Smooth muscle cell (in vitro differentiated cells): ENCODE measurements at regions not wholly inside any gene's neighbourhood (a gene's known extent, or its start where the extent isn't known, plus 50 kb on each side); places are given as distances from the start of the nearest gene placed in this dataset.
"Not testable (repeated sequence)": the region's sequence is repeated elsewhere in the genome, so short reads cannot be mapped to it uniquely, and the experiment has no call there.

Source experiments
- DNase-seq: peaks from one replicate; lab custom pipeline; 2025; ENCODE audit not compliant: unreplicated experiment; lab: John Stamatoyannopoulos, UW
- H2AFZ ChIP-seq: fragments of 200-600 bp; sonication (generic); 2 replicates; pipeline ENCODE4 v1.6.0; 2016; ENCODE audit warnings: antibody characterized with exemption, low read depth, mild to moderate bottlenecking
- H3F3A ChIP-seq: fragments of 200-600 bp; sonication (generic); 2 replicates; pipeline ENCODE4 v1.6.0; 2017; ENCODE audit warnings: antibody characterized with exemption, low read depth
- H3K27ac ChIP-seq: fragments of 200-600 bp; sonication (generic); 2 replicates; pipeline ENCODE4 v1.5.1; 2016; ENCODE audit warnings: low read depth, mild to moderate bottlenecking
- H3K27me3 ChIP-seq: fragments of 200-600 bp; sonication (generic); 2 replicates; pipeline ENCODE4 v1.6.1; 2016; ENCODE audit warnings: low read depth, mild to moderate bottlenecking
- H3K36me3 ChIP-seq: fragments of 200-600 bp; sonication (generic); 2 replicates; pipeline ENCODE4 v1.5.1; 2016; ENCODE audit warnings: low read depth
- H3K4me1 ChIP-seq: fragments of 200-600 bp; sonication (generic); 2 replicates; pipeline ENCODE4 v1.5.1; 2016; ENCODE audit warnings: low read depth
- H3K4me2 ChIP-seq: fragments of 200-600 bp; sonication (generic); 2 replicates; pipeline ENCODE4 v1.6.0; 2016; ENCODE audit warnings: mild to moderate bottlenecking
- H3K4me3 ChIP-seq: fragments of 200-600 bp; sonication (generic); 2 replicates; pipeline ENCODE4 v1.5.1; 2016; ENCODE audit warnings: mild to moderate bottlenecking
- H3K79me2 ChIP-seq: fragments of 200-600 bp; sonication (generic); 2 replicates; pipeline ENCODE4 v1.6.0; 2016; ENCODE audit warnings: low read depth, mild to moderate bottlenecking
- H3K9ac ChIP-seq: fragments of 200-600 bp; sonication (generic); 2 replicates; pipeline ENCODE4 v1.6.0; 2016; ENCODE audit warnings: low read depth
- H3K9me3 ChIP-seq: fragments of 200-600 bp; sonication (generic); replicated peaks from 2 replicates; pipeline ENCODE4 v1.5.1; 2016; ENCODE audit warnings: low read depth
- H4K20me1 ChIP-seq: fragments of 200-600 bp; sonication (generic); 2 replicates; pipeline ENCODE4 v1.6.0; 2016; ENCODE audit warnings: low read depth
- WGBS: methylation state at CpG from one replicate; pipeline ENCODE4 v1.1.7; 2016; ENCODE audit warnings: low lambda C conversion rate; 5-methylcytosine and 5-hydroxymethylcytosine counted together
- TF ChIP-seq, protein P1 (sequence below): fragments of 200-600 bp; sonication (generic); IDR thresholded peaks from 2 replicates; pipeline ENCODE4 v1.5.1; 2017; ENCODE audit warnings: borderline replicate concordance, mild to moderate bottlenecking, antibody characterized with exemption; ENCODE audit not compliant: insufficient read depth, poor library complexity, severe bottlenecking

DNA sequence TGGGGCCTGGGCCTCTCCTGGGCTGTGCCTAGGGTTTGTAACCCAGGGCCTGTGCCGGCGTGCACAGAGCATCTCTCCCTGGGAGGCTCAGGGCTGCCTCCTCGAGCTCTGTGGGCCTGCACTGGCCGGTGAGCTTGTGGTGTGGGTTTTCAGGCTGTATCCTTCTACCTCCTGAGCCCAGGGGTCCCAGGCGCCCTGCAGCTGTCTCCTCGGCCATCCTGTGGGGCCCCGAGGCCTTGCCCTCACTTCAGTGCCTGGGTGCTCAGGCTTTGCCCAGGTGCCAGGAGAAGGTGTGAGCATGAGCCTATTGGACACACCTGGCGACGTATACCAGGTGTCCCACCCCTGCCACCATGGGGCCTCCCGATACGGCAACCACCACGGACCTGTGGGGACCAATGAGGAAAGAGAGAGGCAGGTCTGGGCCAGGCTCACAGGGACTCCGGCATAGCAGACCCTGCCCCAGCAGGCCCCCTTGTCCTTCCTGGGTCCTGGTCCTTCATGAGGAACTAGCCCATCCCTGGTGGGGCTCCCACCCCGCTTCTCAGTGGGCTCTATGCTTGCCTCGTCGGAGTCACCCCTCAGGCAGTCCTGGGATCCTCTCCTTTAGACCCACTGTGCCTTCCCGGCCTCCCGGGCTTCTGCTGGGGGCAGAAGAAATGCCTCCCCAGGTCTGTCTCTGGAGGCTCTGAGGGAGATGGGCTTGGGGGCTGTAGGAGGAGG, 400.2 kb downstream of the TMEM121 start:
- Histone ChIP-seq H3K4me1 (no peaks in the 10 kb centered on the region), H3K9me3 (peaks cover 5% of the 10 kb centered on the region), H3K4me3 (no peak overlapping the region), H3K79me2 (no peaks in the 10 kb centered on the region), H3F3A (no peaks in the 10 kb centered on the region), H4K20me1 (no peaks in the 10 kb centered on the region), H3K36me3 (no peaks in the 10 kb centered on the region), H3K27ac (no peak overlapping the region), H2AFZ (no peak overlapping the region), H3K27me3 (no peaks in the 10 kb centered on the region), H3K9ac (no peak overlapping the region), H3K4me2 (no peak overlapping the region)
- no peak for DNase-seq
- WGBS = 83% methylated on average over 18 of the region's 18 CpGs
- TF ChIP-seq, protein P1, sequence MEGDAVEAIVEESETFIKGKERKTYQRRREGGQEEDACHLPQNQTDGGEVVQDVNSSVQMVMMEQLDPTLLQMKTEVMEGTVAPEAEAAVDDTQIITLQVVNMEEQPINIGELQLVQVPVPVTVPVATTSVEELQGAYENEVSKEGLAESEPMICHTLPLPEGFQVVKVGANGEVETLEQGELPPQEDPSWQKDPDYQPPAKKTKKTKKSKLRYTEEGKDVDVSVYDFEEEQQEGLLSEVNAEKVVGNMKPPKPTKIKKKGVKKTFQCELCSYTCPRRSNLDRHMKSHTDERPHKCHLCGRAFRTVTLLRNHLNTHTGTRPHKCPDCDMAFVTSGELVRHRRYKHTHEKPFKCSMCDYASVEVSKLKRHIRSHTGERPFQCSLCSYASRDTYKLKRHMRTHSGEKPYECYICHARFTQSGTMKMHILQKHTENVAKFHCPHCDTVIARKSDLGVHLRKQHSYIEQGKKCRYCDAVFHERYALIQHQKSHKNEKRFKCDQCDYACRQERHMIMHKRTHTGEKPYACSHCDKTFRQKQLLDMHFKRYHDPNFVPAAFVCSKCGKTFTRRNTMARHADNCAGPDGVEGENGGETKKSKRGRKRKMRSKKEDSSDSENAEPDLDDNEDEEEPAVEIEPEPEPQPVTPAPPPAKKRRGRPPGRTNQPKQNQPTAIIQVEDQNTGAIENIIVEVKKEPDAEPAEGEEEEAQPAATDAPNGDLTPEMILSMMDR = no peak

DNA sequence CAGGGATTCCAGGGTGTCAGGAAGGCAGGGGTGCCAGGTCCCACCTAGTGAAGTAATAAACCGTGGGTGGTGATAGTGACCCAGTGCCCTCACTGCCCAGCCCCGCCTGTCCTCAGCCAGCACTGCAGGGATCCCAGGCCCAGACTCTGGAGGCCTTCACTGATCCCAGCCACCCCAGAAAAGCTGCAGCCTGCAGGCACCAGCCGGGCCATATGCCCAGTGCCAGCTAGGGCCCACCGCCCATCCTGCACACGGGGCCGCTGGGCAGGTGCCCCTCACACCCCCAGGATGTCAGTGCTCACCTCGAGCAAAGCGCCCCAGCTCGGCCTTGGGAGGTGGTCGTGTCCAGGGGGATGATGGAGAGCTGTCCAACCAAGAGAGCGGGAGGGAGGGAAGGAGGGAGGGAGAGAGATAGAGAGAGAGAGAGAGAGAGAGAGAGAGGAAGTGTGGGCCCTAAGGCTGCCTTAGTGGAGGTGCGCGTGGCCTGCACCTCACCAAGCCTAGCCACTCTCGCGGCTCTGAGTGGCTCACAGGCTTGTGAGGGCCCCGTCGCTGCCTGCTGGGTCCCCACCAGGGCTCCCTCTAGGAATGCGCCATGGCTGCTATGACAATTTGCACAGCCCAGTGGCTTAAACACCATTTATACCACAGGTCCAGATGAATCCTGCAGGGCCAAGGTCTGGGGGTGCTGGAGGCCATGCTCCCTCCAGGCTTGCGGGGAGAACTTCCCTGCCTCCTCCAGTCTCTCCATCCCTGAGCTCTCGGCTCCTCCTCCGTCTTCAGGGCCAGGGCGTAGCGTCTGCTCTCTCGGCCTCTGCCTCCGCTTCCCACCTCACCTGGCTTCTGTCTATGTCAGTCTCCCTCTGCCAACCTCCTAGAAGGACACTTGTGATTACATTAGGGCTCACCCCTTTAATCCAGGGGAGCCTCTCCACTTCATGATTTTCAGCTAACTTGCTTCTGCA, 401.0 kb downstream of the TMEM121 start:
- no peaks in the 10 kb centered on the region for H4K20me1 ChIP-seq
- H3K4me3 ChIP-seq = no peak overlapping the region
- no peaks in the 10 kb centered on the region for H3K36me3 ChIP-seq
- no peaks in the 10 kb centered on the region for H3K79me2 ChIP-seq
- no peaks in the 10 kb centered on the region for H3K4me1 ChIP-seq
- H3K9me3 ChIP-seq = peaks cover 5% of the 10 kb centered on the region
- no peak overlapping the region for H3K27ac ChIP-seq
- H3K27me3 ChIP-seq = no peaks in the 10 kb centered on the region
- WGBS = 82% methylated on average over 22 of the region's 25 CpGs
- no peak overlapping the region for H3K4me2 ChIP-seq
- TF ChIP-seq, protein P1 = no peak
- no peak for DNase-seq
- no peak overlapping the region for H3K9ac ChIP-seq
- H2AFZ ChIP-seq = no peak overlapping the region
- H3F3A ChIP-seq = no peaks in the 10 kb centered on the region

DNA sequence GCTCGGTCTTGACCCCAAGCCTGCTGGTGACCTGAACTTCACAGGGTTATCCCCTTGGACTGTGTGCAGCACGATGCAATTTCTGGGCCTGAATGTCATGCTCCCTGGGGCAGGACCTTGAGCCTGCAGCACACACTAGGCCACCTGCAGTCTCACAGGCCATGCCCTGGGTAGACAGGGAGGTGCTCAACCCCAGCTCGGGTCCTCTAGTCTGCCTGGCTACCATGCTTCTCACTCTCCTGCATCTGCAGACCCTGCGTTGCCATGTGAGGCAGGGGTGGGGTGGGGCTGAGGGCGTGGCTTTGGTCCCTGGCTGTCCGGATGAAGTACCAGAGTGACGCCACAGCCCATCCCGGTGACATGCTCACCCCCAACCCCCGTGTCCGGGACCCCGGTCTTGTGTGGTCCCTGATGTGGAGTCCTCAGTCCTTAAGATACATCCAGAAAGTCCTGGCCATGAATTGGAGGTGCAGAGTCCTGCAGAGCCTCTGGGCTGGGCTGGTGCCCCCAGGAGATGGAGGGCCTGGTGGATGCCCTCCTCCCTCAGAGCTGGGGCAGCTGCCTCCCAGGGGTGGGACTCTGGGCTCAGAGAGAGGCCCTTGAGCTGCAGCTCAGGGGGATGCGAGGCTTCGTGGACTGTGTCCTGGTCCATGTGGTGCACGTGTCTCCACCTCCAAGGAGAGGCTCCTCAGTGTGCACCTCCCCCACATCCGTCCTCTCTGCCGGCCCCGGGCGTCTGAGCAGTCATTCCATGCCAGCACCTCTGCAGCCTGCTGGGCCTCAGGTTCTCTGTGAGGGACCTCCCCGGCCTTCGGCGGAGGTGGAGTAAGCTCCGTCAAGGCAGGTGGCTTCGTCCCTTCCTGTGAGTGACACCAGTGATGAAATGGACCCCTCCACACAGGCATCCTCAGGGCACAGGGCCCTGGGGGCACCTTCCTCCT, 402.1 kb downstream of the TMEM121 start:
- H2AFZ ChIP-seq, H3K36me3 ChIP-seq, H3K79me2 ChIP-seq, H4K20me1 ChIP-seq, H3K27me3 ChIP-seq, H3K9me3 ChIP-seq, DNase-seq, H3F3A ChIP-seq, H3K4me3 ChIP-seq, H3K9ac ChIP-seq, H3K4me2 ChIP-seq, H3K27ac ChIP-seq, H3K4me1 ChIP-seq: not testable (repeated sequence)
- WGBS = 87% methylated on average over 23 of the region's 23 CpGs
